HG02678 (cell line): ENCODE measurements at regions not wholly inside any gene's neighbourhood (a gene's known extent, or its start where the extent isn't known, plus 50 kb on each side); places are given as distances from the start of the nearest gene placed in this dataset.

Experiments used
- ATAC-seq: cut with Tn5 transposase; IDR thresholded peaks from one replicate; pipeline ENCODE4 v1.9.1; 2021; ENCODE audit warnings: mild to moderate bottlenecking, moderate library complexity; ENCODE audit not compliant: unreplicated experiment

DNA sequence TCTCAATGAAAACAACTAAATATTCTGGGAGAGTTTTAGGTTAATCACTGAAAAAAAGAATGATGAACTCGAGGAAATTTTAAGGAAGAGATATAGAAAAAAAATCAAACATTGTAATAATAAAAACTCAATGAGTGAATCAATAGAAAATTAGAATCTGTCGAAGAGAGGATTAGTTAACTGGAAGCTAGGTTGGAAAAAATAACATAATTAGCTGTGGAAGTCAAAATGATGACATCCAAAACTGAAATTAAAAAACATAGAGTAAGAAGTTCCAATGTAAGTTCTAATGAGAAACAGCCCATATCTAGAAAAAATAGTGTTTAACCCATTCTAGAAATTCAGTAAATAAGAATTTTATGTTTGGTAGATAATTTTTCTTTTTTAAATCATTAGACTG, 299.3 kb upstream of the RARB start:
- no peak for ATAC-seq

DNA sequence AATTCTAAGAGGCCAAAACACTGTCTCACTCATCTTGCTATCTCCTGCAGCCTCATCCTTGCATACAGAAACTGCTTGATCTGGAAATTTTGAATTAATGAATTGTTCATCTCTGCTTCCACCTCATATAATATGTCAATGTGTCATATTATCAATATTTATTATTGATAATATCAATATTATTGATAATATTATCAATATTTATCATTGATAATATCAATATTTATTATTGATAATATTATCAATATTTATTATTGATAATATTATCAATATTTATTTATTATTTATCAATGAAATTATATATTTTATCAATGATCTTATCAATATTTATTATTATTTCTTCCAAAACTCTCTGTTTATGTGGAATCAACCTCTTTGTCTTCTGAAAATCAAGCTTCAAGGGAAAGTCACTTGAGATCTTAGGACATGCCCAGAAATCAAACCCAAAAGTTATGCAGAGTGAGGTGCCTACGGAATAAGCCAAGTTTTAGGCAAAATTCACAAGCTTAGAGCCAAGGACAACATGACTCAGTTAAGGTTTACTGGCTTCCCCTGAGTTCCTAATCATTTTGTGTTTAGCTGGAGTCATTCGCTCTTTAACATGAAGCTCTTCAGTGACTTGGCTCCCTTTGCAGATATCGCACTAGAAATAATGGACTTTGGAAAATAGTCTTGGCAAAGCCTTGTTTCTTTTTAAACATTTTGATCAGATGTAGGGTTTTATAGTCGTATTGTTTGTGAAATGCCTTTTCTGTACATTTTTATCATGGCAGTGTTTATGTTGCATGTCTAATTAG, 297.1 kb upstream of the RARB start:
- ATAC-seq, result no peak

DNA sequence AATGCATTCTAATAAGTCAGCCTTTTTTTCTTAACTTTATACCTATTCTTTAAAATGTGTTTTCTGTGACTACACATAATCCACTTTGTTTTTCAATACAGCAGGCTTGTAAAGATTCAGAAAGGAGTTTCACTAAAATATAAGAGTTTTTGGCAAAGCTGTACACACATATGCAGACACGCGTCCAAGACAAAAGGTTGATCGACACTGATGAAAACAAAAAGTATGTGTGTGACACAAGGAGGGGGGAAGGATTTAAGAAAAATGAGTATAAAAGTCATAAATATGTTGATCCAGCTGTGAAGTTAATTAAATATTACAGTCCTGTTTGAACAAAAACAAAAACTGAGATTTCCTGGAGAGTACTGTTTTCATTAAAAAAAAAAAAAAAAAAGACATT, 294.5 kb upstream of the RARB start:
- no peak for ATAC-seq

DNA sequence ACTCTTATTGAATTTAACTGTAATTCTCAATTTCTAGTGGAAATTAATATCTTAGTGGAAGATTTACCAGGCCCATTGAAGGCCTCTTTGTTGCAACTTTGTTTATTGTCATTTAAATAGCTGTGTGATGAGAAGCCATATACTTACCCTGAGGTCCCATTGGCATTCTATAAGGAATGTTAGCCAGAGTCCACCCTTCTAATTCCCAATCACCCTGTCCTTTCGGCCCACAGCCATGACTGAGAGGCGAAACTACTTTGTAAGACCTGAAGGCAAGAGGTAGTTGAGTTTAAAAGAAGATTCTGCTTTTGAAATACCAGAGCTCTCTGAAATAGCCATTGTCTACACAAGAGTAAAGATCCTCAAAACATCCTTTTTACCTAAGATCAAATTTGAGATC, 290.5 kb upstream of the RARB start:
- no peak for ATAC-seq

DNA sequence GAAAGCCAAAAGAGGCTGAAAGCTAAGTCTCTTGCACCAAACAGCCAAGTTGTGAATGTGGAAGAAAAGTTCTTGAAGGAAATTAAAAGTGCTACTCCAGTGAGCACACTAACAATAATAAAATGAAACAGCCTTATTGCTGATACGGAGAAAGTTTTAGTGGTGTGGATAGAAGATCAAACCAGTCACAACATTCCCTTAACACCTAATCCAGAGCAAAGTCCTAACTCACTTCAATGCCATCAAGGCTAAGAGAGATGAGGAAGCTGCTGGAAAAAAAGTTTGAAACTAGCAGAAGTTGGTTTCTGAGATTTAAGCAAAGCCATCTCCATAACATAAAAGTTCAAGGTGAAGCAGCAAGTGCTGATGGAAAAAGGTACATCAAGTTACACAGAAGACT, 288.8 kb upstream of the RARB start:
- ATAC-seq, result no peak

DNA sequence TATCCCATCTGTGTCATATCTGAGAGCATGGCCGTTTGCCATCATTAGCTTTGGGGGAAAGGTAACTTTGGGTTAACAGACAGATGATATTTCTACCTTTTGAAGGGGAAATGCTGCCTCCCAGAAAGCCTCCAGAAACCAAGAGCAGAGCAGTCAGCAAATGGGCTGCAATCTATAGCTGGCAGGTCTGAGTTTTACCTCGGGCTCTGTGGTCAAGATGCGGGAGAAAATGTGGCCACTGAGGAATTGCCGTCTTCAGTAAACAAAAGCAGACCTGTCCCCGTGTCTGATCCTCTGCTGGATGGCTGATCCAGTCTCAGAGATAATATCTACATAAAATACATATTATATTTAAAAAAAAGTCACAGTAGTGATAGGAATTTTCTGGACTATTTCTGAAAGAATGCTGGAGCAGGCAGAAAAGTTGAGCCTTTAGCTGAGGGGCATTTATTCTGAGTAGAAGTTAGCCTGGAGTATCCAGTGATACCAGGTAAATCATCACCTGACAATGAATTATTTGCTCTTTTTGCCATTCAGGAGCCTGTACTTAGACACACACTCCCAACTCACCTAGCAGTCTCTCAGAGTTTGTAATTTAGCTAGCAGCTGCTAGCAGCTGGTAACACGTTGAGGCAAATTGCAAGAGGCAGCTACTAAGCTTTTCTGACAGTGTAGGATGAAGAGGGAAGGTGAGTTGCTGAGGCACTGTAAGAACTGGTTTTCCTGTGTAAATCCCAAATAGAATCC, 285.3 kb upstream of the RARB start:
- ATAC-seq, result no peak

DNA sequence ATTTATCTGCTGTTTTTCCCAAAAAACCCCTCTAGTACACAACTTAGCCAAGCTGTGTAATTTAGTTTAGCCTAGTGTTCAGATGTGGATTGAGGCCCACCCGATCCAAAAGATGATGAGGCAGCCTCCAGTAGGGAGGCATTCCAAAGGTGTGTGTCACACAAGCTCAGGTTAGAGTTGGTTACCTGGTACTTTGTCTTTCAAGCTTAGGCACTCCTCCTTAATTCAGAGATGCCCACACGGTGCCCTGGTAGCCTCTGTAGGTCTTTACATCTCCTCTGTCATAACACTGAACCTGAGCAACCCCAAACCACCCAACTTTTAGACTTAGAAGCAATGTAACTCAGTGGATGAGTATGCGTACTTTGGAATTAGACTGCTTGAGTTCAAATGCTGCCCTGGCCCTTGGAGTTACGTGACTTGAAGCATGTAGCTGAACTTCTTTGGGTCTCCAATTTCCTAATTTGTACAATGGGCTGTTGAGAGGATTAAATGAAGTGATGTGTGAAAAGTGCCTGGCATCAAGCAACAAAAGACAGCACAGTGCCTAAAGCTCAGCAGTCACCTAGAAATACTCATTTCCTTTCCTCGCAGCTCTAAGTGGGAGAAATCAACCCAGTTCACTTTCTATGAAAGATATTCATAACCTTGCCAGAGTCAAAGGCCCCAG, 284.6 kb upstream of the RARB start:
- ATAC-seq, result no peak

DNA sequence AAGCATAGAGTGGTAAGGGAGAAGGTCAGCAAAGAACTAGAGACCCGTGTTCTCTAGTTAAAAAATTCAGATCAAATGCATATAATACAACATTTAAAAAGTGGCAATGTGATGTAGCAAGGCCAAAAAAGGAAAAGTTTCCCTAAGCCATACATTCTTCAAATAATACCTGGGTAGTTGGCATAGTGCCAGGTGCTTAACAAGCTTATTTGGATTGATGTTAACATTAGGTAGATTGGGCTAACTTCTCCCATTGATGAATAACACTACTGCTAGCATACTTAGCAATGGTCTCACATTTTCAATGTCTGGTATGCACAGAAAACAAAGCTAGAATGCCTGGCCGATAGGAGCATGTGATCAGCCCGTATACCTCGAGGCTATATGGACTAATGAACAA, 283.6 kb upstream of the RARB start:
- ATAC-seq, result no peak

DNA sequence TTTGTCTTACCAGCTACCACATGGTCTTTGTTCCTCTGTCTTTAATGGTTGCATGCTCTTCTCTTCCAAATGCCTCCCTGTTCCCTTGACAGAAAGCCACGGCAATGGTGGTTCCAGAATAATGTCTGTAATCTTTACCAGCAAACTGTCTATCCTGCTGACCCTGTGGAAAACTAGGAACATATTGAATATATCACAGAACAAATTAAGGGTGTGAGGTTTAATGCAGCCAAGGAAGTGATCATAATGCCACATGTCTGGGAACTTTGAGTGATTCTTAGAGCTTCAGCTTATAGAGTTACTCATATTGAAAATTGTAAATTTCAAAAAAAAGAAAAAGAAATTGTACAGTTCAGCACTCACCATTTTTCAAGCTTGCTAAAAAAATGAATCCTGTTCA, 282.9 kb upstream of the RARB start:
- no peak for ATAC-seq

DNA sequence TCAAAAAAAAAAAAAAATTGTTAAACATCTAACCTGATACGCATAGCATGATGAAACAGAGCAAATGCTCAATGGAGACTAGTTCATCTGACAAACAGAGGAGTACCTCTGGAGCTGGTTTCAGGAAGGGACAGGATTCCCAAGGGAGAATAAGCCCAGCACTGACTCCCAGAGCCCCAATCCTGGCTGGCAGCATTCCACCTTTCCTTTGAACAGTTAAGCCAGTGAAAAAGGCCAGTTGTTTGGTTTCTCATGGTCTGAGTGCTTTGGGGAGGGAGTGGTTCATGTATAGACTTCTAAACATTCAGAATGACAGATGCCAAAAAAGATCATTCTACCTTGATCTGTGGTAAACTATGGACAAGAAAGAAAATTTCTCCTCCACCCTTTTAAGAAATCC, 277.9 kb upstream of the RARB start:
- no peak for ATAC-seq

DNA sequence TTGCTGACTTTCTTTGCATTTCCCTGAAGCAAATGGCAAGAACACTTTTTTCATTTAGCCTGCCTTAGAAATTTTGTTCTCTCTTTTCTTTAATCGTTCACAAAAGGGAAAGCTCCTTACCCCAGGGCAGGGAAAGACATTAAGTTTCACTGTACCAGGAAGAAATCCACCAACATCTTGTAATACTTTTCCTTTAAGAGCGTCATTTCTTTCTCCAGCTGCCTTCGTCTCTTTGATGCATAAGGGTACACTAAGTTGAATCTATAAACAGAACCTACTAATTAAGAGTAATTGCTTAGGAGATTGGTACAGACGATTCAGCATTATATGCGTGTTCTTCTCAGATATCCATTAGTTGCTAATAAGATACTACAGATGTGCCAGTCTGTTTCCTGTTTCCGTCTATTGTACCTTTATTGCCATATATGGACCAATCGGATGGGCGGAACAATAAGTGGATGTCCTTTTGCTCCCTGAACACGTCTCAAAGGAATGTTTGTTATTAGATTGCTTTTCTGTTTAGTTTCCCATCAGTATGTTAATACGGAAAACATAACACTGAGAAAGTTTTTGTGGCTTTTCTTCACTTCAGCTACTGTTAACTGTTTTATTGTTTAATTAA, 276.7 kb upstream of the RARB start:
- no peak for ATAC-seq

DNA sequence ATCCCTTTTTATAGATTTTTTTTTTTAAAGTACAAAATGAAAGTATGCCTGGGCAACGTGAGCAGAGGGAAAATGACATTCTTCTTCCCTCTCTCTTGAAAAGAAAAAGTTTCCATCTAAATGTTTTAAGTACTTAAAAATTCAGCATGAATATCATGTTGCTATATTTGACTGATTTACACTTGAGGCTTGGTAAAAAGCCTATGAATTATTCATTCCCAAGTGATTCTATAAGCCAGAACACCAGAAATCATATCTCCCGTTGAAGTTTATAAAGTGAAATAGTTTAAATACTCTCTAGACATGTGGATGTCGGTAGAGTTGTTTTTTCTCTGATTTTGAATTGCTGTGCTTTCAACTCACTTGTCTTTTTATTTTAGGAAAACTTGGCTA, 276.2 kb upstream of the RARB start:
- ATAC-seq, result no peak

DNA sequence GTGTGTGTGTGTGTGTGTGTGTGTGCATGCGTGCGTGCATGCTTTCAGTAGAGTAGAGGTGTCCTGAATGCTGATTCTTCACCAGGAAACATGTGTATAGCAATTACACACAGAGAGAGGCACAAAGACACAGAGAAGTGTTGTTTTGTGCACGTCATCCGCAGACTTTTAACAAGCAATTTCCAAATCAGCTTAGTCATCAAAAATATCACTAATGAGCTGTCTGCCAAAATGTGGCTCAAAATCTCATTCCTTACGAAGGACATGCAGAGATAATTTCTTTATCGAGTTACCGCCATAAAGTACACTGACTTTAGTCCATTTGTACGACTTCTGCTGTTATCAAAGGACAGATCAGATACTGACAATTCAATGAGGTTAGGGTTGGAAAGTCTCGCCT, 274.9 kb upstream of the RARB start:
- ATAC-seq, result no peak

DNA sequence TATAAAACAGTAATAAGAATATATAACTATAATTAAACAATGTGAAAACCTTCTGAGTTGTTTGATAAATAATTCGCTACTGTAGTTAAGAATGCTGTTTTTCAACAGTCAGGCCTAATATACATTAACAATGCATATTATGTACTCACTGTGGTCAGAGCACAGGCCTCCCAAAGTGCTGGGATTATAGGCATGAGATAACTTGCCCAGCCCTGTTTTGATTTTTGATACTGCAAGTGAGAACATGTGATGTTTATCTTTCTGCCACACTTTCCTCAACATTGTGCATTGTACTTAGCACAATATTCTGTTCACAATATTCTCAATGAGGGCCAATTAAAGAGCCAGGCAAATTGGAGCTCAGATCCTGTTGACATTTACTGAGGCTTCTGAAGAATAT, 274.5 kb upstream of the RARB start:
- ATAC-seq, result no peak

DNA sequence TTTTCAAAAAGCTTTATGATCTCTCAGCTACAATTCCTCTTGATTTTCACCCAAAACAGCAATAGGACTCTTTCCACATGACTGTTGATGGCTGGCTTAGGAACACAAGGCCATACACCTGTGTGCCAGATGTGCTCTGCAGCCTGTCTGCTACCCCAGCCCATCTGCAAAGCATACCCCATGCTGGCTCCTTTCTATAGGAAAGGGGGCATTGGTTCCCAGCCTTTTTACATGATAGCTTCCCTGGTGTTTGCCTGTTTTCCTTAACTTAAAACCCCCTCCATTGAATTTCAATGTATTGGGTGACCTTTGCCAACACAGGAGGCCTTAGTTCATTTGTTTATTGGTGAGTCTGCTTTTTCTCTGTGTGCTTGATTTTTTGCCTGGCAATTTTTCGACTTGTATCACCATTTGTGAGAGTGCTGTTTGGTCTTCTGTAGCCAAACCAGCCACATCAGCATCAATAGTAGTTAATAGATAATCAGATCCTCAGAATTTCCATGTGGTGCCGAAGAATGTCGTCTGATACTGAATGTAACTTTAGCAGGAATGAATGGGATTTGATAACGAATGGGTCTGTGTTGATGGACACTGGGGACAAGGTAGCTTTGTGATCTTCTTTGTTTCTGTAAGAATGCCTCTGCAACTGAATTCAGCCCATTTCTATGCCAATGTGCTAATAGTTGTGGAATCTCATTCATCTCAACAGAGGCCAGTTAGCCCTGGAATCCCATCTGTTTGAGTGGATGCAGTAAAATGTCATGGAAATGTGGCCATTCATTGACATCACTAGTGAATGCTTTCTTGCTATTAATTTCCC, 272.2 kb upstream of the RARB start:
- ATAC-seq, result no peak

DNA sequence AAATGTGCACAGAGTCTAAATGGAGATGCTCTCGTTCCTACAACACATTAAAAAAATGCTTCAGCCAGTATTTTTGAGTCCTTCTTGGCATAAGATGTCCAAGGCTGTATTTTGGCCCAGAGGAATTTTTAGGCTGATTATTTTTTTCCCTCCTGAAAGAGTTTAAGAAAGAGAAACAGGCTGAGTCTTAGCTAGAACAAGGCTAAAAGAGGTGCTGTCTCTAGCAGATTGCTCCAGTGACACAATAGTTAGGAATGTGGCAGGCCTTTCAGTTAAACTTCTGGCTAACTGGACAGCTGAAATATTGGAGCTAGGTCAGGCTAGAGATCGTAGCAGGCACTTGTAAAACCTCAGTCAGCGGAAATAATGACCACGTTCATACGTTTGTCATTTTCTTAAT, 271.4 kb upstream of the RARB start:
- no peak for ATAC-seq

DNA sequence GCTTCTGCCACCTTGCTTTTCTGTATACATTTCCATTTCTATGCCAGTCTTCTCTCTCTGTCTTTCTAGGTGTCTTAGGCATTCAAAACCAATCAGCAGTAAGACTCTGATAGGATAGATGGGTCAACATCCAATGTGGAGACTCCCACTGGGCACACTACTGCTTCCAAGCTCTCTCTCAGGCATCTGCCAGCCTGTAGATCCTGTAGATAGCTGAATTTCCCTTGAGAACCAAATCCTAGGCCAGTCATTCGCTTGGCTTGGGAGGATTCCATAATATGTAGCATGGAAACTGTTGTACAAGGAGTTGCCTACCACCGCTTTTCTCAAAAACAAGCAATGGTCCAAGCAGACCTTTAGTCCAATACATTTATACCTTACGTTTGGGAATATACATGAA, 262.8 kb upstream of the RARB start:
- ATAC-seq, result no peak

DNA sequence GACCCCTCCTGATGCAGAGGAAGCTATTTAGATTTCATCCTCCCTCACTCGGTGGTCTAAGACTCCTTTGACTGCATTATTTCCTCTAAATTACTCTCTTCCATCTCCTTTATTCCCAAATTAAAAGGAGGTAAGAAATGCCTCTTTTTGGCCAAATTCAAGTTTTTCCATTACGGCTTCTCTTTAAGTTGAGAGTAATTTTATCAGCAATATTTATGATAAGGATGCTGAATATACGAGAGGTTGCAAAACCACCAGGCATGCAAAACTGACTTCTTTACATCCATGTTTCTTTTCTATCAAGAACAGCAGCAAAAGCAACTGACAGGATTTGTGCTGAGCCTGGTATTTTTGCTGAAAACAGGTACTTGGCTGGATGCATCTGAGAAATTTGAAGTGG, 262.0 kb upstream of the RARB start:
- ATAC-seq, result no peak

DNA sequence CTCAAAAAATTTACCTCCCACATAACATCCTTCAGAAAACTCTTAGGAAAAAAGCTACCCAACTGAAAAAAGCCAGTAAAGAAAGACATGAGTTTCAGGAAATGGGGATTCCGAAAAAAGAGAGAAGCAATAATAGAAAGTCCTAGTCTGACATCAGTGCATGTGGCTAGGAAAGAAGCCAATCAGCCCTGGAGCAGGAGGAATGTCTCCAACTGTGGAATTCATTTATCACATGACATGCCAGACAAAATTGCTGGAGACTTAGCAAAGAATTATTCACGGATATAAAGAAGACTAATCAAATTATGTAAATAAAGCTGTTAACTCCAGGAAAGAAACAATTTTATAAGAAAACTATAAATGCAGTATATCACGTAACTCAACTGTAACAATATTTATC, 258.9 kb upstream of the RARB start:
- ATAC-seq, result no peak

DNA sequence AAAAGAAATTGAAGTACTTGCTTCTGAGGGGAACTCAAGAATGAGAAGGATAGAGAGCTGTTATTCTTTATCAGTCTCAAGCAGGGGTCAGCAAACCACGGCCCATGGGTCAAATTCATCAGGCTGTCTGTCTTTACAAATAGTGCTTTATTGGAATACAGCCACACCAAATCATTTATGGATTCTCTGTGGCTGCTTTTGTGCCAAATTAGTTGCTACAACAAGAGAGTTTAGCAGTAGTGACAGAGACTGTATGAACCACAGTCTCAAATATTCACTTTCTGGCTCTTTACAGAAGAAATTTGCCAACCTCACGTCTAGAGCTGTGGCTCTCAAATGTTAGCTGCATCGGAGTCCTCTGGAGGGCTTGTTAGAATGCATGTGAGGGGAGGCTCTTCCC, 258.0 kb upstream of the RARB start:
- no peak for ATAC-seq
